HG03457 (cell line): ENCODE measurements at regions not wholly inside any gene's neighbourhood (a gene's known extent, or its start where the extent isn't known, plus 50 kb on each side); places are given as distances from the start of the nearest gene placed in this dataset.
"Not testable (repeated sequence)": the region's sequence is repeated elsewhere in the genome, so short reads cannot be mapped to it uniquely, and the experiment has no call there.

Experiments
- ATAC-seq: cut with Tn5 transposase; IDR thresholded peaks from one replicate; pipeline ENCODE4 v1.9.1; 2021; ENCODE audit warnings: moderate number of reproducible peaks; ENCODE audit not compliant: unreplicated experiment

- no peak for ATAC-seq
Measured at GRCh38 chr12:105480162-105480561, 149.7 kb downstream of the C12orf75 start.

GRCh38 chr12:105481392-105482300, 151.2 kb downstream of the C12orf75 start:
- ATAC-seq, result no peak

- ATAC-seq, result no peak
Measured at GRCh38 chr12:105482951-105483350, 152.5 kb downstream of the C12orf75 start.

GRCh38 chr12:105483691-105484090, 153.2 kb downstream of the C12orf75 start:
- ATAC-seq, result no peak

GRCh38 chr12:105485321-105485910, 154.9 kb downstream of the C12orf75 start:
- ATAC-seq, result no peak

- ATAC-seq, result no peak
Measured at GRCh38 chr12:105485921-105486320, 155.4 kb downstream of the C12orf75 start.

GRCh38 chr12:105487963-105488362, 157.5 kb downstream of the C12orf75 start:
- no peak for ATAC-seq

- no peak for ATAC-seq
Measured at GRCh38 chr12:105492591-105493545, 162.4 kb downstream of the C12orf75 start.

- ATAC-seq, result no peak
Measured at GRCh38 chr12:105499205-105499604, 168.7 kb downstream of the C12orf75 start.

- ATAC-seq, result not testable (repeated sequence)
Measured at GRCh38 chr12:105500676-105501075, 170.2 kb downstream of the C12orf75 start.

GRCh38 chr12:105502426-105502930, 172.0 kb downstream of the C12orf75 start:
- no peak for ATAC-seq

- ATAC-seq, result no peak
Measured at GRCh38 chr12:105503619-105504018, 173.1 kb downstream of the C12orf75 start.

GRCh38 chr12:105504286-105504685, 173.8 kb downstream of the C12orf75 start:
- no peak for ATAC-seq

- no peak for ATAC-seq
Measured at GRCh38 chr12:105506678-105507310, 176.3 kb downstream of the C12orf75 start.

GRCh38 chr12:105507311-105508038, 177.0 kb downstream of the C12orf75 start:
- ATAC-seq, result no peak

- ATAC-seq, result no peak
Measured at GRCh38 chr12:105508096-105508495, 177.6 kb downstream of the C12orf75 start.

GRCh38 chr12:105510526-105510925, 180.0 kb downstream of the C12orf75 start:
- ATAC-seq, result no peak

GRCh38 chr12:105512861-105513260, 182.4 kb downstream of the C12orf75 start:
- ATAC-seq, result not testable (repeated sequence)

- no peak for ATAC-seq
Measured at GRCh38 chr12:105522166-105522825, 191.8 kb downstream of the C12orf75 start.
